CD14-positive monocyte (primary cell): ENCODE measurements at regions not wholly inside any gene's neighbourhood (a gene's known extent, or its start where the extent isn't known, plus 50 kb on each side); places are given as distances from the start of the nearest gene placed in this dataset.

Experiments
- DNase-seq, 3 donors: peaks; one replicate each; pipeline ENCODE4 v3.0.0-alpha.2; 2011 to 2022
- H2AFZ ChIP-seq: 2 replicates; pipeline ENCODE4 v1.6.0; 2012; ENCODE audit warnings: mild to moderate bottlenecking, low read depth, low read length, inconsistent platforms; ENCODE audit not compliant: insufficient read depth, poor library complexity, severe bottlenecking
- H3K27ac ChIP-seq, 2 donors: 1 replicate in 1 of 2; 2 replicates in 1 of 2; pipeline ENCODE4 v1.5.1; 2012 to 2013; ENCODE audit warnings: low read length in 2 of 2, control low read depth in 1 of 2, inconsistent platforms in 1 of 2, low read depth in 1 of 2, mild to moderate bottlenecking in 1 of 2
- H3K27me3 ChIP-seq, 2 donors: one replicate each; pipeline versions ENCODE4 v1.6.0 to v1.6.1; 2011 to 2013; ENCODE audit warnings: low read length in 2 of 2; ENCODE audit not compliant: control insufficient read depth in 2 of 2, insufficient read depth in 2 of 2
- H3K36me3 ChIP-seq, 2 donors: replicated peaks in 1 of 2; 1 replicate in 1 of 2; 2 replicates in 1 of 2; pipeline versions ENCODE4 v1.5.1 to v1.6.1; 2012 to 2013; ENCODE audit warnings: low read length in 2 of 2, control low read depth in 1 of 2, inconsistent platforms in 1 of 2, mild to moderate bottlenecking in 1 of 2; ENCODE audit not compliant: insufficient read depth in 2 of 2, control insufficient read depth in 1 of 2
- H3K4me1 ChIP-seq, 2 donors: 1 replicate in 1 of 2; 2 replicates in 1 of 2; pipeline versions ENCODE4 v1.5.1 to v1.6.1; 2012 to 2013; ENCODE audit warnings: low read length in 2 of 2, control low read depth in 1 of 2, inconsistent platforms in 1 of 2, mild to moderate bottlenecking in 1 of 2, moderate library complexity in 1 of 2; ENCODE audit not compliant: insufficient read depth in 2 of 2, control insufficient read depth in 1 of 2
- H3K4me2 ChIP-seq: replicated peaks from 2 replicates; pipeline ENCODE3; 2012; ENCODE audit warnings: low read length, moderate library complexity, mild to moderate bottlenecking; ENCODE audit not compliant: poor library complexity, severe bottlenecking; ENCODE audit errors: extremely low read depth
- H3K4me3 ChIP-seq, 3 experiments: fragments of 200-600 bp in 1 of 3; sonication (generic) in 1 of 3; replicated peaks in 1 of 3; 1 replicate in 2 of 3; 2 replicates in 1 of 3; pipeline ENCODE4 v1.5.1; 2011 to 2013; ENCODE audit warnings: low read length in 3 of 3, mild to moderate bottlenecking in 3 of 3, control low read depth in 2 of 3, low read depth in 2 of 3, inconsistent platforms in 1 of 3, moderate library complexity in 1 of 3
- H3K79me2 ChIP-seq: 2 replicates; pipeline ENCODE4 v1.6.0; 2012; ENCODE audit warnings: mild to moderate bottlenecking, control low read depth, inconsistent platforms, low read length, moderate library complexity; ENCODE audit not compliant: insufficient read depth
- H3K9ac ChIP-seq: 2 replicates; pipeline ENCODE4 v1.6.0; 2017; ENCODE audit warnings: low read length, mild to moderate bottlenecking; ENCODE audit not compliant: insufficient read depth, poor library complexity, severe bottlenecking
- H3K9me3 ChIP-seq, 2 donors: replicated peaks in 1 of 2; 1 replicate in 1 of 2; 2 replicates in 1 of 2; pipeline versions ENCODE4 v1.5.1 to v1.6.1; 2012 to 2013; ENCODE audit warnings: low read length in 2 of 2, control low read depth in 1 of 2; ENCODE audit not compliant: control insufficient read depth in 1 of 2, insufficient read depth in 1 of 2
- H4K20me1 ChIP-seq: 2 replicates; pipeline ENCODE4 v1.6.0; 2012; ENCODE audit warnings: mild to moderate bottlenecking, low read length, control low read depth, moderate library complexity; ENCODE audit not compliant: insufficient read depth
- H3K27ac Mint-ChIP-seq, 7 donors: one replicate each; pipeline ENCODE4 v1.8.0; 2020; ENCODE audit warnings: mild to moderate bottlenecking in 7 of 7, mixed read lengths in 7 of 7, moderate library complexity in 6 of 7, inconsistent platforms in 2 of 7
- H3K27me3 Mint-ChIP-seq, 3 donors: one replicate each; pipeline ENCODE4 v1.8.0; 2021 to 2022; ENCODE audit warnings: low read depth in 3 of 3, mild to moderate bottlenecking in 3 of 3, mixed read lengths in 3 of 3, moderate library complexity in 3 of 3, inconsistent platforms in 1 of 3
- H3K36me3 Mint-ChIP-seq, 2 donors: one replicate each; pipeline ENCODE4 v1.8.0; 2020; ENCODE audit warnings: mixed read lengths in 2 of 2, inconsistent platforms in 1 of 2, mild to moderate bottlenecking in 1 of 2
- H3K4me1 Mint-ChIP-seq: one replicate; pipeline ENCODE4 v1.8.0; 2020; ENCODE audit warnings: mild to moderate bottlenecking, mixed read lengths
- H3K4me3 Mint-ChIP-seq, 2 donors: one replicate each; pipeline ENCODE4 v1.8.0; 2020; ENCODE audit warnings: mild to moderate bottlenecking in 2 of 2, mixed read lengths in 2 of 2, moderate library complexity in 1 of 2
- H3K9me3 Mint-ChIP-seq, 7 donors: one replicate each; pipeline ENCODE4 v1.8.0; 2020 to 2022; ENCODE audit warnings: mixed read lengths in 7 of 7, mild to moderate bottlenecking in 6 of 7, moderate library complexity in 6 of 7, inconsistent platforms in 2 of 7
- CTCF ChIP-seq: fragments of 200-600 bp; IDR thresholded peaks from one replicate; pipeline ENCODE4 v1.8.0; 2022; ENCODE audit warnings: antibody characterized with exemption, mild to moderate bottlenecking
- whole genome bisulfite sequencing: methylation state at CpG from one replicate; pipeline ENCODE4 v1.1.5; 2013; ENCODE audit warnings: missing lambda C conversion rate; ENCODE audit not compliant: insufficient coverage; 5-methylcytosine and 5-hydroxymethylcytosine counted together
- intact Hi-C, 2 donors: fragments of 100-400 bp; cut with micrococcal nuclease; formaldehyde crosslinking; loops; one replicate each; pipeline versions ENCODE4 v1.15.0 to v1.15.1; 2023

- Histone ChIP-seq H2AFZ (no peak overlapping the region), H3K36me3 (no peaks in the 10 kb centered on the region), H3K9ac (no peak overlapping the region), H4K20me1 (no peaks in the 10 kb centered on the region), H3K9me3 (no peaks in the 10 kb centered on the region), H3K4me3 (no peak overlapping the region), H3K79me2 (no peaks in the 10 kb centered on the region), H3K4me1 (no peaks in the 10 kb centered on the region), H3K27me3 (no peaks in the 10 kb centered on the region), H3K4me2 (no peak overlapping the region), H3K27ac (no peak overlapping the region)
- DNase-seq, result no peak
- H3K4me1 Mint-ChIP-seq, result no peaks in the 10 kb centered on the region
- TF ChIP-seq CTCF, result no peak
- intact Hi-C loops, result no loop called here
- WGBS, result no CpG with 5 or more reads among the region's 7 CpGs
- H3K9me3 Mint-ChIP-seq, result peaks cover 0 to 4% (median 0%) of the 10 kb centered on the region in 7 donors
- H3K36me3 Mint-ChIP-seq, result no peaks in the 10 kb centered on the region
- H3K27me3 Mint-ChIP-seq, result peaks cover 0 to 1% (median 0%) of the 10 kb centered on the region in 3 donors
- H3K4me3 Mint-ChIP-seq, result no peak overlapping the region
- H3K27ac Mint-ChIP-seq, result no peak overlapping the region
These were observed 764.9 kb upstream of the SLITRK5 start for GRCh38 chr13:86906127-86906874.

- Mint-ChIP-seq H3K36me3 (no peaks in the 10 kb centered on the region), H3K4me3 (no peak overlapping the region), H3K9me3 (peaks cover 0 to 4% (median 0%) of the 10 kb centered on the region in 7 donors), H3K27ac (no peak overlapping the region), H3K27me3 (peaks cover 0 to 1% (median 0%) of the 10 kb centered on the region in 3 donors), H3K4me1 (no peaks in the 10 kb centered on the region)
- WGBS, result no CpG with 5 or more reads among the region's 2 CpGs
- no peak for DNase-seq
- no peaks in the 10 kb centered on the region for H3K79me2 ChIP-seq
- no peaks in the 10 kb centered on the region for H3K36me3 ChIP-seq
- intact Hi-C loops, result no loop called here
- H3K9me3 ChIP-seq, result no peaks in the 10 kb centered on the region
- H3K4me1 ChIP-seq, result no peaks in the 10 kb centered on the region
- H3K27ac ChIP-seq, result no peak overlapping the region
- no peak overlapping the region for H3K4me3 ChIP-seq
- H3K27me3 ChIP-seq, result no peaks in the 10 kb centered on the region
- no peak overlapping the region for H3K9ac ChIP-seq
- H4K20me1 ChIP-seq, result no peaks in the 10 kb centered on the region
- H2AFZ ChIP-seq, result no peak overlapping the region
- TF ChIP-seq CTCF, result no peak
- H3K4me2 ChIP-seq, result no peak overlapping the region
These were observed 764.0 kb upstream of the SLITRK5 start for GRCh38 chr13:86907156-86907555.
